H1 (cell line): ENCODE measurements at regions not wholly inside any gene's neighbourhood (a gene's known extent, or its start where the extent isn't known, plus 50 kb on each side); places are given as distances from the start of the nearest gene placed in this dataset.
"Not testable (repeated sequence)": the region's sequence is repeated elsewhere in the genome, so short reads cannot be mapped to it uniquely, and the experiment has no call there.

ENCODE experiments used
- CTCF ChIA-PET: fragments of 300-600 bp; sonication (Branson Sonifier 250); formaldehyde crosslinking; loops from one replicate; lab custom pipeline; 2021; ENCODE audit not compliant: partially characterized antibody; lab: Charles Lee
- POLR2A ChIA-PET: fragments of 300-600 bp; sonication (Branson Sonifier 250); formaldehyde crosslinking; loops from one replicate; lab custom pipeline; 2021; ENCODE audit warnings: inconsistent platforms; ENCODE audit not compliant: partially characterized antibody; lab: Charles Lee
- DNase-seq, 2 experiments: peaks; one replicate each; pipeline versions ENCODE4 v3.0.0 to v3.0.0-alpha.2; 2010 to 2022; ENCODE audit warnings: low spot score in 2 of 2, low read depth in 1 of 2, mixed read lengths in 1 of 2
- FAIRE-seq: peaks from 2 replicates; lab custom pipeline; 2011; peaks lifted over from hg19 to GRCh38; lab: Jason Lieb, UNC
- H2AFZ ChIP-seq: 2 replicates; pipeline ENCODE4 v1.8.1; 2012; ENCODE audit warnings: low read length, inconsistent platforms
- H2AK5ac ChIP-seq: 2 replicates; pipeline ENCODE4 v1.6.1; 2013; ENCODE audit warnings: low read depth, low read length
- H2BK120ac ChIP-seq: replicated peaks from 2 replicates; pipeline ENCODE3; 2013; ENCODE audit warnings: low read depth, low read length, inconsistent platforms
- H2BK12ac ChIP-seq: 2 replicates; pipeline ENCODE4 v1.6.1; 2013; ENCODE audit warnings: low read depth, low read length
- H2BK15ac ChIP-seq: 2 replicates; pipeline ENCODE4 v1.6.1; 2013; ENCODE audit warnings: low read length
- H2BK20ac ChIP-seq: 2 replicates; pipeline ENCODE4 v1.6.1; 2013; ENCODE audit warnings: low read length
- H2BK5ac ChIP-seq: 2 replicates; pipeline ENCODE4 v1.6.1; 2013; ENCODE audit warnings: low read depth, low read length
- H3K14ac ChIP-seq: 2 replicates; pipeline ENCODE4 v1.6.1; 2013; ENCODE audit warnings: inconsistent platforms; ENCODE audit not compliant: insufficient read length
- H3K18ac ChIP-seq: 2 replicates; pipeline ENCODE4 v1.6.1; 2013; ENCODE audit warnings: low read length; ENCODE audit errors: extremely low read depth
- H3K23ac ChIP-seq: 2 replicates; pipeline ENCODE4 v1.6.1; 2013; ENCODE audit warnings: inconsistent platforms; ENCODE audit not compliant: insufficient read length
- H3K23me2 ChIP-seq: 2 replicates; pipeline ENCODE4 v1.6.1; 2013; ENCODE audit warnings: low read depth, low read length
- H3K27ac ChIP-seq: 2 replicates; pipeline ENCODE4 v1.6.1; 2011; ENCODE audit warnings: low read depth, low read length, inconsistent platforms
- H3K27me3 ChIP-seq, 4 experiments: replicated peaks in 1 of 4; 1 replicate in 1 of 4; 2 replicates in 3 of 4; pipeline versions ENCODE4 v1.6.1 to v1.8.1; 2011 to 2013; ENCODE audit warnings: low read length in 3 of 4, mild to moderate bottlenecking in 3 of 4, inconsistent platforms in 2 of 4, mixed read lengths in 2 of 4, moderate library complexity in 1 of 4; ENCODE audit not compliant: control insufficient read depth in 3 of 4, insufficient read depth in 3 of 4; ENCODE audit errors: extremely low read depth in 1 of 4
- H3K36me3 ChIP-seq, 4 experiments: 2 replicates each; pipeline versions ENCODE4 v1.6.1 to v1.8.1; 2011 to 2013; ENCODE audit warnings: mild to moderate bottlenecking in 4 of 4, low read length in 3 of 4, moderate library complexity in 2 of 4, control low read depth in 1 of 4, inconsistent platforms in 1 of 4; ENCODE audit not compliant: insufficient read depth in 4 of 4, control insufficient read depth in 2 of 4
- H3K4ac ChIP-seq: replicated peaks from 2 replicates; pipeline ENCODE3; 2013; ENCODE audit warnings: low read length, low read depth, mixed read lengths, inconsistent platforms; ENCODE audit not compliant: insufficient read length
- H3K4me1 ChIP-seq, 4 experiments: replicated peaks in 1 of 4; 1 replicate in 1 of 4; 2 replicates in 3 of 4; pipeline versions ENCODE4 v1.6.1 to v1.8.1; 2011 to 2013; ENCODE audit warnings: low read length in 3 of 4, inconsistent platforms in 2 of 4, mixed read lengths in 1 of 4; ENCODE audit not compliant: insufficient read depth in 4 of 4, control insufficient read depth in 3 of 4
- H3K4me2 ChIP-seq, 2 experiments: 2 replicates each; pipeline versions ENCODE4 v1.6.1 to v1.8.1; 2011 to 2013; ENCODE audit warnings: low read depth in 2 of 2, low read length in 2 of 2, control low read depth in 1 of 2, inconsistent platforms in 1 of 2, mild to moderate bottlenecking in 1 of 2; ENCODE audit not compliant: insufficient read depth in 1 of 2
- H3K4me3 ChIP-seq, 4 experiments: fragments of 200-600, 300-600 bp in 1 of 4; sonication (generic), shearing (Covaris generic), sonication (Bioruptor Twin) in 1 of 4; 2 replicates each; pipeline versions ENCODE4 v1.5.1 to v1.8.1; 2011 to 2016; ENCODE audit warnings: low read length in 4 of 4, low read depth in 3 of 4, control low read depth in 2 of 4, inconsistent platforms in 2 of 4, mild to moderate bottlenecking in 2 of 4, mixed read lengths in 1 of 4, moderate library complexity in 1 of 4; ENCODE audit not compliant: insufficient read depth in 2 of 4; ENCODE audit errors: extremely low read depth in 1 of 4
- H3K56ac ChIP-seq: replicated peaks from 2 replicates; pipeline ENCODE3; 2013; ENCODE audit warnings: low read depth, mild to moderate bottlenecking, mixed read lengths, low read length, inconsistent platforms; ENCODE audit not compliant: insufficient read length
- H3K79me1 ChIP-seq: 2 replicates; pipeline ENCODE4 v1.6.1; 2013; ENCODE audit warnings: low read depth, low read length, control low read depth
- H3K79me2 ChIP-seq, 2 experiments: 2 replicates each; pipeline versions ENCODE4 v1.6.1 to v1.8.1; 2012 to 2013; ENCODE audit warnings: low read length in 2 of 2, mild to moderate bottlenecking in 2 of 2, inconsistent platforms in 1 of 2; ENCODE audit not compliant: insufficient read depth in 2 of 2, control insufficient read depth in 1 of 2
- H3K9ac ChIP-seq, 4 experiments: replicated peaks in 1 of 4; 1 replicate in 1 of 4; 2 replicates in 3 of 4; pipeline versions ENCODE4 v1.6.1 to v1.8.1; 2011 to 2013; ENCODE audit warnings: low read depth in 3 of 4, low read length in 3 of 4, control low read depth in 2 of 4, mild to moderate bottlenecking in 2 of 4, moderate library complexity in 2 of 4, inconsistent platforms in 1 of 4; ENCODE audit errors: extremely low read depth in 1 of 4
- H3K9me3 ChIP-seq, 2 experiments: 2 replicates each; pipeline versions ENCODE4 v1.6.1 to v1.8.1; 2012 to 2013; ENCODE audit warnings: mild to moderate bottlenecking in 2 of 2, moderate library complexity in 2 of 2, control low read depth in 1 of 2, inconsistent platforms in 1 of 2, low read depth in 1 of 2, low read length in 1 of 2, mixed read lengths in 1 of 2; ENCODE audit not compliant: insufficient read depth in 2 of 2
- H4K20me1 ChIP-seq, 2 experiments: replicated peaks in 1 of 2; 2 replicates each; pipeline versions ENCODE3 to v1.8.1; 2011 to 2013; ENCODE audit warnings: inconsistent platforms in 2 of 2, low read length in 2 of 2, mild to moderate bottlenecking in 1 of 2; ENCODE audit not compliant: insufficient read depth in 2 of 2, control insufficient read depth in 1 of 2
- H4K5ac ChIP-seq: 2 replicates; pipeline ENCODE4 v1.6.1; 2013; ENCODE audit warnings: low read length, low read depth, mixed read lengths, inconsistent platforms; ENCODE audit not compliant: insufficient read length
- H4K8ac ChIP-seq: 2 replicates; pipeline ENCODE4 v1.8.0; 2013; ENCODE audit warnings: mild to moderate bottlenecking, moderate library complexity, low read length, inconsistent platforms; ENCODE audit not compliant: insufficient read depth; ENCODE audit errors: extremely low read depth
- H4K91ac ChIP-seq: replicated peaks from 2 replicates; pipeline ENCODE3; 2013; ENCODE audit warnings: low read length, mixed read lengths, inconsistent platforms; ENCODE audit not compliant: insufficient read length
- ASH2L ChIP-seq: fragments of 200-600, 300-600 bp; sonication (generic); IDR thresholded peaks from one replicate; pipeline ENCODE4 v1.7.1; 2017; ENCODE audit warnings: low read length
- BACH1 ChIP-seq: IDR thresholded peaks from 2 replicates; pipeline ENCODE4 v1.6.1; 2012; ENCODE audit warnings: low read length, improper control_type of control experiment
- BRCA1 ChIP-seq: IDR thresholded peaks from 2 replicates; pipeline ENCODE4 v1.6.1; 2012; ENCODE audit warnings: low read depth, low read length, improper control_type of control experiment
- CTCF ChIP-seq, 3 experiments: IDR thresholded peaks; 1 replicate in 2 of 3; 2 replicates in 1 of 3; pipeline versions ENCODE4 v1.5.1 to v1.6.1; 2011; ENCODE audit warnings: low read length in 3 of 3, mild to moderate bottlenecking in 3 of 3, inconsistent platforms in 2 of 3, low read depth in 1 of 3, moderate library complexity in 1 of 3; ENCODE audit not compliant: insufficient read depth in 1 of 3; ENCODE audit errors: control extremely low read depth in 1 of 3
- JUN ChIP-seq: IDR thresholded peaks from 2 replicates; pipeline ENCODE4 v1.6.1; 2011; ENCODE audit warnings: low read depth, mild to moderate bottlenecking, improper control_type of control experiment, low read length
- RXRA ChIP-seq: IDR thresholded peaks from 2 replicates; pipeline ENCODE4 v1.6.1; 2011; ENCODE audit warnings: low read depth, mild to moderate bottlenecking, low read length, moderate library complexity; ENCODE audit not compliant: insufficient read depth
- WGBS, 2 experiments: shearing (Covaris generic) in 1 of 2; methylation state at CpG; one replicate each; pipeline versions ENCODE4 v1.1.6 to v1.1.7; 2013 to 2015; ENCODE audit warnings: low lambda C conversion rate in 2 of 2, mixed read lengths in 2 of 2, inconsistent platforms in 1 of 2, low coverage in 1 of 2, missing lambda C conversion rate in 1 of 2; ENCODE audit not compliant: insufficient replicate concordance in 2 of 2, insufficient coverage in 1 of 2, insufficient read length in 1 of 2; ENCODE audit errors: extremely low coverage in 1 of 2, missing lambda C conversion rate in 1 of 2; 5-methylcytosine and 5-hydroxymethylcytosine counted together

GRCh38 chr5:111922344-111922743, 165.3 kb upstream of the NREP start (continued):
- TF ChIP-seq JUN = no peak
- TF ChIP-seq ASH2L = no peak
- no peak for TF ChIP-seq BRCA1
- no peak for TF ChIP-seq CTCF (IDR thresholded peaks at IDR 0.05; ENCODE audit: control extremely low read depth in 1 of 3, insufficient read depth in 1 of 3, low read depth in 1 of 3, low read length in 3 of 3)
- TF ChIP-seq BACH1 = no peak
- no peak for TF ChIP-seq RXRA
- TF ChIP-seq, all 59 proteins: peak for 0

- H3K27ac ChIP-seq, POLR2A ChIA-PET, H3K4me2 ChIP-seq, H3K79me2 ChIP-seq, H2BK12ac ChIP-seq, H3K23me2 ChIP-seq, H3K27me3 ChIP-seq, H4K91ac ChIP-seq, H3K18ac ChIP-seq, H2AFZ ChIP-seq, H4K5ac ChIP-seq, DNase-seq, H3K9ac ChIP-seq, H2BK20ac ChIP-seq, FAIRE-seq, H3K9me3 ChIP-seq, H3K79me1 ChIP-seq, H4K20me1 ChIP-seq, H2BK5ac ChIP-seq, H3K4me1 ChIP-seq, H3K36me3 ChIP-seq, H2BK120ac ChIP-seq, H3K4ac ChIP-seq, H3K23ac ChIP-seq, H4K8ac ChIP-seq, H2AK5ac ChIP-seq, H3K14ac ChIP-seq, H3K56ac ChIP-seq, H2BK15ac ChIP-seq, H3K4me3 ChIP-seq: not testable (repeated sequence)
- CTCF ChIA-PET = interaction anchor here (1.1 kb wide), 1 partner anchor 390 kb away, joined by 3 read pairs; no protein-coding TSS in a partner anchor
- WGBS, 2 experiments = 92% methylated on average over 2 of the region's 2 CpGs; no CpG with 5 or more reads in 1 of the 2 experiments
Measured at GRCh38 chr5:111921691-111922090, 164.7 kb upstream of the NREP start.
